Lung (tissue), 11 donors: ENCODE measurements at regions not wholly inside any gene's neighbourhood (a gene's known extent, or its start where the extent isn't known, plus 50 kb on each side); places are given as distances from the start of the nearest gene placed in this dataset.

Experiments used
- ATAC-seq: fragments of 200-7000 bp; cut with Tn5 transposase; one replicate; pipeline ENCODE4 v1.9.1; 2020; ENCODE audit warnings: moderate number of reproducible peaks; ENCODE audit not compliant: insufficient read depth, low FRiP score
- DNase-seq, 3 donors: peaks; one replicate each; pipeline ENCODE4 v3.0.0-alpha.2; 2013 to 2017
- H3K27ac ChIP-seq, 2 donors: one replicate each; pipeline ENCODE4 v1.5.1; 2013; ENCODE audit warnings: mild to moderate bottlenecking in 2 of 2, moderate library complexity in 2 of 2, control low read depth in 1 of 2, inconsistent platforms in 1 of 2, low read depth in 1 of 2, low read length in 1 of 2
- H3K27me3 ChIP-seq, 3 donors: one replicate each; pipeline ENCODE4 v1.5.1; 2013; ENCODE audit warnings: low read length in 2 of 3; ENCODE audit not compliant: control insufficient read depth in 3 of 3, insufficient read depth in 3 of 3
- H3K36me3 ChIP-seq, 4 donors: one replicate each; pipeline ENCODE4 v1.5.1; 2013; ENCODE audit warnings: low read length in 4 of 4, mild to moderate bottlenecking in 1 of 4, moderate library complexity in 1 of 4; ENCODE audit not compliant: control insufficient read depth in 4 of 4, insufficient read depth in 4 of 4
- H3K4me1 ChIP-seq, 5 donors: one replicate each; pipeline ENCODE4 v1.5.1; 2013; ENCODE audit warnings: low read length in 5 of 5, mild to moderate bottlenecking in 2 of 5, moderate library complexity in 1 of 5; ENCODE audit not compliant: control insufficient read depth in 5 of 5, insufficient read depth in 5 of 5
- H3K4me3 ChIP-seq: one replicate; pipeline ENCODE4 v1.5.1; 2013; ENCODE audit warnings: mild to moderate bottlenecking, control low read depth, moderate library complexity
- H3K9ac ChIP-seq, 2 donors: one replicate each; pipeline ENCODE4 v1.5.1; 2013; ENCODE audit warnings: low read length in 2 of 2, control low read depth in 1 of 2; ENCODE audit not compliant: insufficient read depth in 1 of 2
- H3K9me3 ChIP-seq, 4 donors: one replicate each; pipeline ENCODE4 v1.5.1; 2013; ENCODE audit warnings: low read length in 3 of 4, mild to moderate bottlenecking in 1 of 4, moderate library complexity in 1 of 4; ENCODE audit not compliant: control insufficient read depth in 4 of 4, insufficient read depth in 3 of 4
- CTCF ChIP-seq: IDR thresholded peaks from 2 replicates; pipeline ENCODE4 v1.5.1; 2012; ENCODE audit warnings: mild to moderate bottlenecking; ENCODE audit errors: control extremely low read depth, extremely low read depth
- WGBS, 2 donors: extraction: QIAGEN DNeasy Blood & Tissue Kit; methylation state at CpG; one replicate each; pipeline ENCODE4 v1.1.7; 2013; 5-methylcytosine and 5-hydroxymethylcytosine counted together
- donor health status: control.
- donor health status: control.
- donor health status: Bipolar disorder and iron deficiency.
- donor health status: healthy.
- donor health status: DM: yes; HTN: yes; CAD: no.

DNA sequence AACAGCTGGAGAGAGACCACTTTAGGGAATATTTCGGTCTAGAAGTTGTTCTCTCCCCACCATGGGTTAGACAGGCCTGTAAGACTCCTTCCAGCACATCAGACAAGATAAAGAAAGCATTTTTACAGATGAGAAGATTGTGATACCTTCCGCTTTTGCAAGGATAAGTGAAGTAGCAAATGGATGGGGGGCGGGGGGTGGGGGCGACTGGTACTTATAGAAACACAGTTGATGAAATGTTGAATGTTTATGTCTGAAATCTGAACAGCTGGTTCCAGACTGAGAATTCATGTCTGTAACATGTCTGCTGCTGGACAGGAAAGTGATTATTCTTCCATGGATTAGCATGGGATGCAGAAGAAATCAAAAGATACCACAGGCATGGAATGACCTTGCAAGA lies 90.5 kb upstream of the FN1 start:
- Histone ChIP-seq H3K9me3 (peaks cover 0 to 1% (median 0%) of the 10 kb centered on the region in 4 donors), H3K4me3 (no peak overlapping the region), H3K27me3 (no peaks in the 10 kb centered on the region), H3K9ac (no peak overlapping the region), H3K36me3 (no peaks in the 10 kb centered on the region), H3K27ac (no peak overlapping the region), H3K4me1 (peaks cover 0 to 44% (median 7%) of the 10 kb centered on the region in 5 donors)
- DNase-seq, result peak; percentile 51 to 81 (median 80)
- 90 to 95% methylated on average over 4 of the region's 4 CpGs for WGBS, 2 donors
- no peak for ATAC-seq
- TF ChIP-seq CTCF, result no peak

GRCh38 chr2:215522237-215522636 lies 86.4 kb upstream of the FN1 start:
- Histone ChIP-seq H3K27me3 (no peaks in the 10 kb centered on the region), H3K9me3 (no peaks in the 10 kb centered on the region), H3K9ac (no peak overlapping the region), H3K36me3 (no peaks in the 10 kb centered on the region), H3K27ac (no peak overlapping the region), H3K4me3 (no peak overlapping the region), H3K4me1 (peaks cover 0 to 17% (median 0%) of the 10 kb centered on the region in 5 donors)
- peak in 2 of 3 donors; percentile 57 to 69 for DNase-seq
- 78 to 79% methylated on average over 1 of the region's 1 CpG for WGBS, 2 donors
- TF ChIP-seq CTCF, result no peak
- no peak for ATAC-seq

DNA sequence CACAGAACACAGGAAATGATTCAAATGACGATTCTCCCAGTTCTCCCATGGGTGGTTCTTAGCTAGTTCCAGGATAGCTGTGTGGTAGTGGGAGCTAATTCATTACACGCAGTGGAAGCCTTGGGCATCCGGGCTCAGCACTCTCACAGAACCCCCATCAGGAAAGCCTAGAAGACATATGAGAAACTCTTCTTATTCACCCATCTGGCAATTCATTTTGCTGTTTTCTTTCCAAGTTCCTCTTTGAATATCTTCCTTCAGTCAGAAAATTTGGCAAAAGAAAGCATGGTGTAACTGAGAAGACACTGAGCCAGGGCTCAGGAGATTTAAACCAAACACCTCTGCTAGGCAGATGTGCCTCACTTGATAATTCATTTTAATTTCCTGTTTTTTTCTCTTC lies 85.2 kb upstream of the FN1 start:
- WGBS, 2 donors, result 83 to 86% methylated on average over 3 of the region's 3 CpGs
- no peaks in the 10 kb centered on the region for H3K27me3 ChIP-seq
- H3K4me1 ChIP-seq, result peaks cover 0 to 4% (median 0%) of the 10 kb centered on the region in 5 donors
- no peak overlapping the region for H3K4me3 ChIP-seq
- no peaks in the 10 kb centered on the region for H3K9me3 ChIP-seq
- no peak overlapping the region for H3K27ac ChIP-seq
- TF ChIP-seq CTCF, result no peak
- DNase-seq (no peak), ATAC-seq (no peak)
- no peaks in the 10 kb centered on the region for H3K36me3 ChIP-seq
- H3K9ac ChIP-seq, result no peak overlapping the region

GRCh38 chr2:215517391-215517790 lies 81.5 kb upstream of the FN1 start:
- Histone ChIP-seq H3K9ac (no peak overlapping the region), H3K4me1 (no peaks in the 10 kb centered on the region), H3K4me3 (no peak overlapping the region), H3K9me3 (no peaks in the 10 kb centered on the region), H3K27ac (no peak overlapping the region), H3K36me3 (no peaks in the 10 kb centered on the region), H3K27me3 (no peaks in the 10 kb centered on the region)
- DNase-seq (no peak), ATAC-seq (no peak)
- 58 to 76% methylated on average over 2 of the region's 2 CpGs for WGBS, 2 donors
- TF ChIP-seq CTCF, result no peak
